OCI-LY3 (cell line): ENCODE measurements at regions not wholly inside any gene's neighbourhood (a gene's known extent, or its start where the extent isn't known, plus 50 kb on each side); places are given as distances from the start of the nearest gene placed in this dataset.
"Not testable (repeated sequence)": the region's sequence is repeated elsewhere in the genome, so short reads cannot be mapped to it uniquely, and the experiment has no call there.

Experiments
- H2AFZ ChIP-seq: fragments of 200-600, 300-600 bp; shearing (Covaris generic); 2 replicates; pipeline ENCODE4 v1.6.0; 2014; ENCODE audit warnings: antibody characterized with exemption, low read depth, low read length
- H3K27ac ChIP-seq: fragments of 200-600, 300-600 bp; sonication (generic); 2 replicates; pipeline ENCODE4 v1.5.1; 2014; ENCODE audit warnings: mild to moderate bottlenecking, low read length, moderate library complexity, mixed read lengths
- H3K27me3 ChIP-seq: fragments of 200-600, 300-600 bp; sonication (generic); 2 replicates; pipeline ENCODE4 v1.6.1; 2014; ENCODE audit warnings: low read depth, low read length, mixed read lengths
- H3K36me3 ChIP-seq: fragments of 200-600, 300-600 bp; sonication (generic); replicated peaks from 2 replicates; pipeline ENCODE3; 2014; ENCODE audit warnings: low read depth, low read length, mixed read lengths
- H3K4me1 ChIP-seq: fragments of 300-600, 200-600 bp; sonication (generic); 2 replicates; pipeline ENCODE4 v1.6.1; 2014; ENCODE audit warnings: low read length, mixed read lengths
- H3K4me2 ChIP-seq: fragments of 200-600, 300-600 bp; sonication (generic); 2 replicates; pipeline ENCODE4 v1.6.1; 2014; ENCODE audit warnings: low read length, mixed read lengths
- H3K4me3 ChIP-seq: fragments of 300-600, 200-600 bp; sonication (generic); 2 replicates; pipeline ENCODE4 v1.5.1; 2014; ENCODE audit warnings: antibody characterized with exemption, mild to moderate bottlenecking, low read length, moderate library complexity
- H3K79me2 ChIP-seq: fragments of 300-600, 200-600 bp; shearing (Covaris generic); 2 replicates; pipeline ENCODE4 v1.6.1; 2014; ENCODE audit warnings: mild to moderate bottlenecking, low read length, mixed read lengths
- H3K9ac ChIP-seq: fragments of 300-600, 200-600 bp; shearing (Covaris generic); 2 replicates; pipeline ENCODE4 v1.6.0; 2014; ENCODE audit warnings: mild to moderate bottlenecking, low read length, moderate library complexity
- H3K9me3 ChIP-seq: fragments of 200-600, 300-600 bp; shearing (Covaris generic); 2 replicates; pipeline ENCODE4 v1.6.1; 2014; ENCODE audit warnings: low read length, mixed read lengths; ENCODE audit not compliant: insufficient read depth
- H4K20me1 ChIP-seq: fragments of 200-600, 300-600 bp; sonication (generic); 2 replicates; pipeline ENCODE4 v1.6.1; 2016; ENCODE audit warnings: low read length, mixed read lengths; ENCODE audit not compliant: insufficient read depth
- EZH2phosphoT487 ChIP-seq: fragments of 200-600 bp; shearing (Covaris generic); IDR thresholded peaks from 2 replicates; pipeline ENCODE4 v1.6.1; 2018; ENCODE audit warnings: antibody characterized with exemption, mixed run types, low read depth
- TF ChIP-seq, protein P1 (sequence below): fragments of 200-600, 300-600 bp; sonication (generic); IDR thresholded peaks from 2 replicates; pipeline ENCODE4 v1.5.1; 2014; ENCODE audit warnings: antibody characterized with exemption, low read length, low read depth

DNA sequence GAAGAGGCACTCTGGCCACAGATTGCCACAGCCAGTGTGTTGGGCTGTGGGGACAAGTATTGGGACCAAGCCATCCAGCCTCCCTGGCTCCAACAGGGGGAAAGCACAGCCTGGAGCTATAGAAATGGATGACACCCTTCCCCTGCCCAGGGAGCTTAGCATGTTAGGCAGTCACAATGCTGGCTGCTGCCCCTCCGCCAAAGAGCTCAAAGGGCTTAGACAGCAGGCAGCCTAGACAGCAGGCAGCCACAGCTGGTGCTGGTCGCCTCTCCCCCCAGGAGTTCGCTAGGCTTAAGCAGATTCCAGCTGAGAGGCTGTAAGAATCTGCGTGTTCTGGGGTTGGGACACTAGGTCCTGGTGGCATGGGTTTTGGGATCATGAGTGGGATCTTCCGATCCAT, 94.5 kb upstream of the MXRA5 start:
- Histone ChIP-seq H3K36me3 (no peaks in the 10 kb centered on the region), H3K27ac (no peak overlapping the region), H3K79me2 (no peaks in the 10 kb centered on the region), H3K4me1 (no peaks in the 10 kb centered on the region), H3K4me2 (no peak overlapping the region), H3K4me3 (no peak overlapping the region), H3K27me3 (no peaks in the 10 kb centered on the region), H2AFZ (no peak overlapping the region), H4K20me1 (no peaks in the 10 kb centered on the region), H3K9me3 (no peaks in the 10 kb centered on the region), H3K9ac (no peak overlapping the region)
- TF ChIP-seq EZH2phosphoT487, result no peak
- TF ChIP-seq, protein P1, sequence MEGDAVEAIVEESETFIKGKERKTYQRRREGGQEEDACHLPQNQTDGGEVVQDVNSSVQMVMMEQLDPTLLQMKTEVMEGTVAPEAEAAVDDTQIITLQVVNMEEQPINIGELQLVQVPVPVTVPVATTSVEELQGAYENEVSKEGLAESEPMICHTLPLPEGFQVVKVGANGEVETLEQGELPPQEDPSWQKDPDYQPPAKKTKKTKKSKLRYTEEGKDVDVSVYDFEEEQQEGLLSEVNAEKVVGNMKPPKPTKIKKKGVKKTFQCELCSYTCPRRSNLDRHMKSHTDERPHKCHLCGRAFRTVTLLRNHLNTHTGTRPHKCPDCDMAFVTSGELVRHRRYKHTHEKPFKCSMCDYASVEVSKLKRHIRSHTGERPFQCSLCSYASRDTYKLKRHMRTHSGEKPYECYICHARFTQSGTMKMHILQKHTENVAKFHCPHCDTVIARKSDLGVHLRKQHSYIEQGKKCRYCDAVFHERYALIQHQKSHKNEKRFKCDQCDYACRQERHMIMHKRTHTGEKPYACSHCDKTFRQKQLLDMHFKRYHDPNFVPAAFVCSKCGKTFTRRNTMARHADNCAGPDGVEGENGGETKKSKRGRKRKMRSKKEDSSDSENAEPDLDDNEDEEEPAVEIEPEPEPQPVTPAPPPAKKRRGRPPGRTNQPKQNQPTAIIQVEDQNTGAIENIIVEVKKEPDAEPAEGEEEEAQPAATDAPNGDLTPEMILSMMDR, result no peak

DNA sequence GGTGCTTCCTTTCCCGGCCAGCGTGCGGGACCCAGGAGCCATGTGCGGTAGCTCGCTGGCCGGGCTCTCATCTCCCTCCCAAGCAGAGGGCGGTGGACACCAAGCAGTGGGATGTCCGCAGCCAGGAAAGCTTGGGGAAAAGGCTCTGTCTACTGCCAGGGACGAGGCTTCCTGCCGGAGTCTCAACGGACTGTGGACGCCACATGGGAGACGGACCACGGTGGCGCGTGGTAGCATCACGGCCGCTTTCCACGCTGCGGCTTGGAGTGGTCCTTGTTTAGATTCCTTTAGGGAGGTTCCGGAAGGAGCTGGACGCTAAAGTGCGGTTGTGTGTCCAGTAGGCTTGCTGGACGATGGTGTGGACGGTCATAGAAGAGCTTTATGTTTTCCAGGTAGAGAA, 89.5 kb upstream of the MXRA5 start:
- H3K4me1 ChIP-seq, H3K9me3 ChIP-seq, H4K20me1 ChIP-seq, H2AFZ ChIP-seq, H3K4me3 ChIP-seq, H3K79me2 ChIP-seq, H3K36me3 ChIP-seq, H3K27me3 ChIP-seq, H3K27ac ChIP-seq, H3K9ac ChIP-seq, H3K4me2 ChIP-seq: not testable (repeated sequence)

DNA sequence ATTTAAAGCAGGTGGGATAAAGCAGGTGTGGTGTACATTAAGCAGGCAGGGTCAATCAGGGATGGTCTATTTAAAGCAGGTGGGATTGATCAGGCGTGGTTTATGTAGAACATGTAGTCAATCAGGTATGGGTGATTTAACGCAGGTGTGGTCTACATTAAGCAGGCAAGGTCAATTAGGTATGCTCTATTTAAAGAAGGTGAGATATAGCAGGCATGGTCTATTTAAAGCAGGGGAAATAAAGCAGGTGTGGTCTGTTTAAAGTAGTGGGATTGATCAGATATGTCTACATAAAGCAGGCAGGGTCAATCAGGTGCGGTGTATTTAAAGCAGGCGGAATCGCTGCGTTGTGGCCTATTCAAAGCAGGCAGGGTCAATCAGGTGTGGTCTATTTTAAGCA, 88.6 kb upstream of the MXRA5 start:
- Histone ChIP-seq H3K9me3 (no peaks in the 10 kb centered on the region), H3K4me3 (no peak overlapping the region), H3K27ac (no peak overlapping the region), H3K27me3 (no peaks in the 10 kb centered on the region), H4K20me1 (no peaks in the 10 kb centered on the region), H3K36me3 (no peaks in the 10 kb centered on the region), H3K4me2 (no peak overlapping the region), H3K79me2 (no peaks in the 10 kb centered on the region), H3K4me1 (no peaks in the 10 kb centered on the region), H2AFZ (no peak overlapping the region), H3K9ac (no peak overlapping the region)
- TF ChIP-seq EZH2phosphoT487, result no peak
- TF ChIP-seq, protein P1, result no peak

DNA sequence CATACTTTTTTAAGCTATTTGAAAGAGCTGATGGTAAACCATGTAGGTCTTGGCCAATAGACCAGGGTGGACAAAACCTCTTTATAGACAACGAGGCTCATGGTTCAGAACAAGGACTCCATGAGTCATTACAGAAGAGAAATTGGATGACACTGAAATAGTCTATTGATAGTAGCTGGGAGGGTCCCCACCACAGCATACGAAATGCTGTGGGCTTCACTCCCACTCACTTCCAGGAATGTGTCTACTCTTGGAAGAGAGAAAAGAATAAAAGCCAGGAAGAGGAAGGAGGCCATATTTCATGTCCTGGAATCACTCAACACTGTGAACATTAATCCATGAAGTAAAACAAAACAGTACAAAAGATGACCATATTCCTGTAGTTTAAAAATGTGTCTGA, 82.3 kb upstream of the MXRA5 start:
- H3K4me2 ChIP-seq, result no peak overlapping the region
- TF ChIP-seq, protein P1, result no peak
- TF ChIP-seq EZH2phosphoT487, result no peak
- no peaks in the 10 kb centered on the region for H3K9me3 ChIP-seq
- H2AFZ ChIP-seq, result no peak overlapping the region
- H3K4me1 ChIP-seq, result no peaks in the 10 kb centered on the region
- no peak overlapping the region for H3K9ac ChIP-seq
- no peaks in the 10 kb centered on the region for H3K36me3 ChIP-seq
- H3K4me3 ChIP-seq, result no peak overlapping the region
- no peak overlapping the region for H3K27ac ChIP-seq
- H3K79me2 ChIP-seq, result no peaks in the 10 kb centered on the region
- H4K20me1 ChIP-seq, result no peaks in the 10 kb centered on the region
- H3K27me3 ChIP-seq, result no peaks in the 10 kb centered on the region

DNA sequence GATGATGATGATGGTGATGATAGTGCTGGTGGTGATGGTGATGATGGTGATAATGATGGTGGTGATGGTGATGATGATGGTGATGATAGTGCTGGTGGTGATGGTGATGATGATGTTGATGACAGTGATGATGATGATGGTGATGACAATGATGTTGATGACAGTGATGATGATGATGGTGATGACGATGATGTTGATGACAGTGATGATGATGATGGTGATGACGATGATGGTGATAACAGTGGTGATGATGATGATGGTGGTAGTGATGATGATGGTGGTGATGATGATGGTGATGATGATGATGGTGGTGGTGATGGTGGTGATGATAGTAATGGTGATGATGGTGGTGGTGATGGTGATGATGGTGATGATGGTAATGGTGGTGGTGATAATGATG, 80.1 kb upstream of the MXRA5 start:
- no peak overlapping the region for H3K4me2 ChIP-seq
- H3K27me3 ChIP-seq, result no peaks in the 10 kb centered on the region
- H2AFZ ChIP-seq, result no peak overlapping the region
- H3K9ac ChIP-seq, result no peak overlapping the region
- no peak overlapping the region for H3K4me3 ChIP-seq
- H3K27ac ChIP-seq, result no peak overlapping the region
- no peaks in the 10 kb centered on the region for H3K9me3 ChIP-seq
- no peaks in the 10 kb centered on the region for H3K4me1 ChIP-seq
- no peaks in the 10 kb centered on the region for H4K20me1 ChIP-seq
- H3K36me3 ChIP-seq, result no peaks in the 10 kb centered on the region
- no peaks in the 10 kb centered on the region for H3K79me2 ChIP-seq
- no peak for TF ChIP-seq EZH2phosphoT487
- TF ChIP-seq, protein P1, result no peak
